ENCODE measurements at regions not wholly inside any gene's neighbourhood (a gene's known extent, or its start where the extent isn't known, plus 50 kb on each side); places are given as distances from the start of the nearest gene placed in this dataset.

GRCh38 chr2:120401275-120402066 is 55.5 kb downstream of the INHBB start:
- no peak overlapping the region for H3K4me3 ChIP-seq
- DNase-seq = peak in 1 of 3 donors; percentile 38
- no peaks in the 10 kb centered on the region for H3K36me3 ChIP-seq
- no peaks in the 10 kb centered on the region for H3K27me3 ChIP-seq
- TF ChIP-seq POLR2A (IDR thresholded peaks at IDR 0.05) = no peak
- no peaks in the 10 kb centered on the region for H3K4me1 ChIP-seq
- no peak overlapping the region for H3K27ac ChIP-seq
- H3K9me3 ChIP-seq = no peaks in the 10 kb centered on the region

GRCh38 chr2:120402067-120402433 is 56.1 kb downstream of the INHBB start:
- H3K9me3 ChIP-seq = no peaks in the 10 kb centered on the region
- H3K4me3 ChIP-seq = no peak overlapping the region
- no peaks in the 10 kb centered on the region for H3K27me3 ChIP-seq
- no peaks in the 10 kb centered on the region for H3K4me1 ChIP-seq
- no peak overlapping the region for H3K27ac ChIP-seq
- peak in 1 of 3 donors; percentile 7 for DNase-seq
- no peak for TF ChIP-seq CTCF (IDR thresholded peaks at IDR 0.05)
- no peak for TF ChIP-seq POLR2A (IDR thresholded peaks at IDR 0.05)
- H3K36me3 ChIP-seq = no peaks in the 10 kb centered on the region

GRCh38 chr2:120402508-120402907 is 56.6 kb downstream of the INHBB start:
- H3K36me3 ChIP-seq = no peaks in the 10 kb centered on the region
- TF ChIP-seq CTCF (IDR thresholded peaks at IDR 0.05) = no peak
- TF ChIP-seq POLR2A (IDR thresholded peaks at IDR 0.05) = no peak
- no peaks in the 10 kb centered on the region for H3K9me3 ChIP-seq
- H3K4me3 ChIP-seq = no peak overlapping the region
- no peak overlapping the region for H3K27ac ChIP-seq
- peak in 1 of 3 donors; percentile 21 for DNase-seq
- H3K4me1 ChIP-seq = no peaks in the 10 kb centered on the region
- H3K27me3 ChIP-seq = no peaks in the 10 kb centered on the region

GRCh38 chr2:120403261-120403660 is 57.3 kb downstream of the INHBB start:
- H3K27me3 ChIP-seq = no peaks in the 10 kb centered on the region
- H3K4me3 ChIP-seq = no peak overlapping the region
- no peaks in the 10 kb centered on the region for H3K4me1 ChIP-seq
- H3K9me3 ChIP-seq = no peaks in the 10 kb centered on the region
- no peak for DNase-seq
- no peak overlapping the region for H3K27ac ChIP-seq
- TF ChIP-seq CTCF (IDR thresholded peaks at IDR 0.05) (no peak), POLR2A (IDR thresholded peaks at IDR 0.05) (no peak)
- no peaks in the 10 kb centered on the region for H3K36me3 ChIP-seq

- H3K36me3 ChIP-seq = no peaks in the 10 kb centered on the region
- no peak for DNase-seq
- no peaks in the 10 kb centered on the region for H3K9me3 ChIP-seq
- H3K27me3 ChIP-seq = no peaks in the 10 kb centered on the region
- no peak overlapping the region for H3K4me3 ChIP-seq
- no peak overlapping the region for H3K27ac ChIP-seq
- TF ChIP-seq POLR2A (IDR thresholded peaks at IDR 0.05) = no peak
- TF ChIP-seq CTCF (IDR thresholded peaks at IDR 0.05) = no peak
- H3K4me1 ChIP-seq = no peaks in the 10 kb centered on the region
Measured at GRCh38 chr2:120403676-120404075, 57.7 kb downstream of the INHBB start.

- H3K36me3 ChIP-seq = no peaks in the 10 kb centered on the region
- H3K9me3 ChIP-seq = no peaks in the 10 kb centered on the region
- H3K27ac ChIP-seq = no peak overlapping the region
- no peak overlapping the region for H3K4me3 ChIP-seq
- H3K27me3 ChIP-seq = no peaks in the 10 kb centered on the region
- no peaks in the 10 kb centered on the region for H3K4me1 ChIP-seq
- no peak for TF ChIP-seq POLR2A (IDR thresholded peaks at IDR 0.05)
- TF ChIP-seq CTCF (IDR thresholded peaks at IDR 0.05) = no peak
- no peak for DNase-seq
Measured at GRCh38 chr2:120404274-120404673, 58.3 kb downstream of the INHBB start.
